ENCODE measurements at regions not wholly inside any gene's neighbourhood (a gene's known extent, or its start where the extent isn't known, plus 50 kb on each side); places are given as distances from the start of the nearest gene placed in this dataset.

DNA sequence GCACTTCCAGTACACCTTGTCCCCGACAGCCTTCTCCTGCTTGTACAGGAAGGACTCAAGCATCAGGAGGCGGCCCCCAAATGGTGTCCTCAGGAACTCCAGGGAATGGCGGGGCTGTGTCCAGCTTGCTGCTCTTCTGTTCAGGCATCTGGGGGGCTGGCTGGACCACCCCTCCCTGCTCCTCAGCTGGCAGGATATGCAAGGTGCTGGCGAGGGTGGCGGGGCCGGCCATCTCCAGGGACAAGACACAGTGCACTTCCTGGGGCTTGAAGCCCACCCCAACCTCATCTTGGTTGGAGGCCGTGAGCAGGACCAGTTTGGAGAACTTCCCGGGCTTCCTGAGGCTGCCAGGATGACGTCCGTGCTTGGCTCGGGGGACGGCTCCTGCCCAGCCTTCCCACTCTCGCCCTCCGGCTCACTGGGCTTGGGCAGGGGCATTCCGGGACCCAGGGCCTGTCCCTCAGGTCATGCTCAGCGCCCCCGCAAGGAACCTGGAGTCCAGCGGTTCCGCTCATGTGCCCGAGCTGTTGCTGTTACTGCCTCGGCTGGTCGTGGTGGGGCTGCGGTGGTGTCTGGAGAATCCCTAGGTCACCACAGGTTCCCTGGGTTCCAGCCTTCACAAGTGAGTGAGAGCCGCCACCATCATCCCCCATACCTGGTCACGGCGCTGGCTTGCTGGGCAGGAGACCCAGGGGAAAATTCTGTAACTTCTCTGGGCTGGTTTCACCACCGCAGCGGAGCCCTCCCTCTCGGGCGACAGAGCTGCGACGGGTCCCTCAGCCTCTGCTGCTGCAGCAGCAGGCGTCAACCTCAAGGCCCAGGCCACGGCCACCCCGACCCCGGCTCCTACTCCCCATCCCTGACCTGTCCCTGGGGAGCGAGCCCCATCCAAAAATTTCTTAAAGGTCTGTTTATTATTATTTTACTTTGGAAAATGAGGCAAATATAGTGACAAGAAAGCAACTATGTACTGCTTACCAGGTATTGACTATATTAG is 82.8 kb upstream of the FXR1 start:
- no peak for DNase-seq

DNA sequence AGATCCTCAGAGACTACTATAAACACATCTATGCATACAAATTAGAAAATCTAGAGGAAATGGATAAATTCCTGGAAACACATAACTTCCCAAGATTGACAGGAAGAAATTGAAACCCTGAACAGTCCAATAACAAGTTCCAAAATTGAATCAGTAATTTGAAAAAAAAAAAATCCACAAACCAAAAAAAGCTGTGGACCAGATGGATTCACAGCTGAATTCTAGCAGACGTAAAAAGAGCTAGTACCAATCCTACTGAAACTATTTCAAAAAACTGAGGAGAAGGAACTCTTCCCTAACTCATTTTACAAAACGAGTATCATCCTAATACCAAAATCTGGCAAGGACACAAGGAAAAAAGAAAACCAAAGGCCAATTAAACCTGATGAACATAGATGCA is 77.0 kb upstream of the FXR1 start:
- no peak for DNase-seq

DNA sequence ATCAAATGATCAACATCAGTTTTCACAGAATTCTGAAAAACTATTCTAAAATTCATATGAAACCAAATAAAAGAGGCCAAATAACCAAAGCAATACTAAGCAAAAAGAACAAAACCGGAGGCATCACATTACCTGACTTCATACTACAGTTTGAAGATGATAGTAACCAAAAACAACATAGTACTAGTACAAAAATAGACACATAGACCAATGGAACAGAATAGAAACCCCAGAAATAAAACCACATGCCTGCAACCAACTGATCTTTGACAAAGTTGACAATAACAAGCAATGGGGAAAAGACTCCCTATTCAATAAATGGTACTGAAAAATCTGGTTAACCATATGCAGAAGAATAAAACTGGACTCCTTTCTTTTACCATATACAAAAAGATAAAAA is 75.7 kb upstream of the FXR1 start:
- no peak for DNase-seq

DNA sequence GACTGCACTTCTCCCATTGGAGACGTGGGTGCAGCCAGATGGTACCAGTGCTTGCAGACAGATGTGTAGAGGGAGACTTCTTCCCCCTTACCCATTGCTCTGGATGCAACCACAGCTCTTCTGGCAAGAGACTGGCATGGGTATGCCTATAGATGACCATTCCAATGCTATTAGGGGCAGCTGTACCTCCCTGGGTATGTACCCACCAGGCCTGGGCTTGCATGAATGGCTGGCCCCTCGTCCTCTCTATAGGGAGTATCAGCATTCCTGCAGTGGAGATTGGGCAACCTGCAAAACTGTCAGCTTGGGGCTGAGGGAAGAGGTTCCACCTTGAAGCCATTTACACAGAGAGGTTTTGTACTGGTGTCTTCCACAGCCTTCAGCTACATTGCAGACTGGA is 57.6 kb upstream of the FXR1 start:
- no peak for DNase-seq

DNA sequence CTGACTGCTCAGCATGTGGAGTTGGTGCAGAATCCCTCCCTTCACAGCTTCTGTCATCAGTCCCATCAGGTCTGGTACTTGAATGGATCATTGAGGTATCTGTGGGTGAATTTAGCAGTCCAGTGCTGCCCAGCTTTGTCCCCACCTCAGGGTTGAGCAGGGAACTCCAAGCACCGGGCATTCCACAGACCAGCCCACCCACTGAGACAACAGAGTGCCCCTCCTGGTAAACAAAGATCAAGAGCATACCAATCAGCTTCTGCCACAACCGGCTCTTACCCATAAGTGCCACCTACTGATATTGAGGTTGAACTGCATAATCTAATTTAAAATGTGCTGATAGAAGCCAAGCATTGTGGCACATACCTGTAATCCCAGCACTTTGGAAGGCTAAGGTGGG is 57.1 kb upstream of the FXR1 start:
- peak; percentile 25 to 26 for DNase-seq

DNA sequence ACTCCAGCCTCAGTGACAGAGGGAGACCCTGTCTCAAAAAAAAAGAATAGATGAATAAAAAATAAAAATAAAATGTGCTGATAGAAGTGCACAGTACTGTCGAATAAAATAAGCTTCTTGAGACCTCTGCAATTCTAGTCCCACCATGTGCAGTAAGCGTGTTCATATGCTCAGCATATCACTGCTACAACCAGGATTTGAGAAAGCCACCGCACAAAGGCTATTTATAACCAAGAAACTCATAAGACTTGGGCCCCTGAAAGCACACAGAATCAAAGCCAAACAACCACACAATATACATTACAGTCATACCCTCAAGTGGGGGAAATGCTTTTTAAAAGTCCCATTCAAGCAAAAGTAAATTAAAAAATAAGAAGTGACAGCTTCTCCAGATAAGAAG is 56.5 kb upstream of the FXR1 start:
- DNase-seq: no peak

DNA sequence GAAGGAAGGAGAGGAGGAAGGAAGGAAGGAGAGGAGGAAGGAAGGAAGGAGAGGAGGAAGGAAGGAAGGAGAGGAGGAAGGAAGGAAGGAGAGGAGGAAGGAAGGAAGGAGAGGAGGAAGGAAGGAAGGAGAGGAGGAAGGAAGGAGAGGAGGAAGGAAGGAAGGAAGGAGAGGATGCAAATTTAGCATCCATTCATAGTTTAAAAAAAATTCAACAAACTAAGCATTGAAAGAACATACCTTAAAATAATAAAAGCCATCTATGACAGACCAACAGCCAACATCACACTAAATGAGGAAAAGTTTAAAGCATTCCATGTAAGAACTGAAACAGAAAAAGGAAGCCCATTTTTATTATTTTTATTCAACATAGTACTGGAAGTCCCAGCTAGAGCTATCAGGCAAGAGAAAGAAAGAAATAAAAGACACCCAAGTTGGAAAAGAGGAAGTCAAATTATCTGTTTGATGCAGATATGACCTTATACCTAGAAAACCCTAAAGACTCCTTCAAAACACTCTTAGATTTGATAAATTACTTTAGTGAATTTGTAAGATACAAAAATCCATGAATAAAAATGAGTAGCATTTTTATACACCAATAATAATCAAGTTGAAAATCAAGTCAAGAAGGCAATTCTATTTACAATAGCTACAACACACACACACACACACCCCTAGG is 52.2 kb upstream of the FXR1 start:
- DNase-seq: no peak
